ENCODE measurements at regions not wholly inside any gene's neighbourhood (a gene's known extent, or its start where the extent isn't known, plus 50 kb on each side); places are given as distances from the start of the nearest gene placed in this dataset.

- H3K18ac ChIP-seq (ENCODE audit: low read depth in 1 of 2, low read length in 2 of 2) = no peak overlapping the region
- no peaks in the 10 kb centered on the region for H3K79me1 ChIP-seq (replicated peaks; ENCODE audit: low read length, poor library complexity, severe bottlenecking)
- no peak overlapping the region for H3K4me3 ChIP-seq (ENCODE audit: insufficient read depth in 1 of 2, low read depth in 1 of 2, low read length in 2 of 2)
- 71% methylated on average over 4 of the region's 4 CpGs for WGBS
- H2AK5ac ChIP-seq (ENCODE audit: low read length, severe bottlenecking) = no peak overlapping the region
- no peak overlapping the region for H2AFZ ChIP-seq (ENCODE audit: low read depth, low read length)
- no peak overlapping the region for H4K8ac ChIP-seq (ENCODE audit: low read length)
- no peak overlapping the region for H2BK5ac ChIP-seq (ENCODE audit: low read depth, low read length, poor library complexity, severe bottlenecking)
- no peak for DNase-seq
- no peak overlapping the region for H3K9ac ChIP-seq (ENCODE audit: low read length)
- H3K4ac ChIP-seq (ENCODE audit: low read depth in 1 of 2, low read length in 2 of 2) = no peak overlapping the region
- H3K9me3 ChIP-seq (ENCODE audit: control insufficient read depth, low read length) = peaks cover 9% of the 10 kb centered on the region
- H2BK12ac ChIP-seq (ENCODE audit: low read length in 2 of 2) = no peak overlapping the region
- no peak overlapping the region for H2BK120ac ChIP-seq (ENCODE audit: low read depth, low read length)
- H3K27me3 ChIP-seq (ENCODE audit: control insufficient read depth in 1 of 2, insufficient read depth in 1 of 2, low read length in 2 of 2) = no peaks in the 10 kb centered on the region
- H2BK15ac ChIP-seq (ENCODE audit: low read depth, poor library complexity, severe bottlenecking) = no peak overlapping the region
- no peak overlapping the region for H3K14ac ChIP-seq (ENCODE audit: low read length in 2 of 2)
- H3K36me3 ChIP-seq (ENCODE audit: control insufficient read depth in 1 of 2, insufficient read depth in 2 of 2, low read depth in 1 of 2, low read length in 2 of 2) = no peaks in the 10 kb centered on the region
- no peak overlapping the region for H3K27ac ChIP-seq (ENCODE audit: low read length, poor library complexity, severe bottlenecking)
- H4K91ac ChIP-seq (ENCODE audit: low read length) = no peak overlapping the region
- H3K4me1 ChIP-seq (ENCODE audit: control insufficient read depth, insufficient read depth, low read depth, low read length) = no peaks in the 10 kb centered on the region
- H3K4me2 ChIP-seq (ENCODE audit: low read length, poor library complexity, severe bottlenecking) = no peak overlapping the region
- H3K23ac ChIP-seq (ENCODE audit: low read length in 2 of 2) = no peak overlapping the region
Observed at GRCh38 chr1:104593413-104594187, 843.9 kb downstream of the AMY1C start.

GRCh38 chr1:104617474-104617873, 867.8 kb downstream of the AMY1C start:
- Histone ChIP-seq H3K27me3 (ENCODE audit: control insufficient read depth in 1 of 2, insufficient read depth in 1 of 2, low read length in 2 of 2) (no peaks in the 10 kb centered on the region), H2BK5ac (ENCODE audit: low read depth, low read length, poor library complexity, severe bottlenecking) (no peak overlapping the region), H2BK120ac (ENCODE audit: low read depth, low read length) (no peak overlapping the region), H3K79me1 (replicated peaks; ENCODE audit: low read length, poor library complexity, severe bottlenecking) (no peaks in the 10 kb centered on the region), H3K14ac (ENCODE audit: low read length in 2 of 2) (no peak overlapping the region), H3K9me3 (ENCODE audit: control insufficient read depth, low read length) (peaks cover 46% of the 10 kb centered on the region), H3K9ac (ENCODE audit: low read length) (no peak overlapping the region), H2BK15ac (ENCODE audit: low read depth, poor library complexity, severe bottlenecking) (no peak overlapping the region), H2AFZ (ENCODE audit: low read depth, low read length) (no peak overlapping the region), H3K4me3 (ENCODE audit: insufficient read depth in 1 of 2, low read depth in 1 of 2, low read length in 2 of 2) (no peak overlapping the region), H3K18ac (ENCODE audit: low read depth in 1 of 2, low read length in 2 of 2) (no peak overlapping the region), H3K4me2 (ENCODE audit: low read length, poor library complexity, severe bottlenecking) (no peak overlapping the region), H3K4me1 (ENCODE audit: control insufficient read depth, insufficient read depth, low read depth, low read length) (no peaks in the 10 kb centered on the region), H2AK5ac (ENCODE audit: low read length, severe bottlenecking) (no peak overlapping the region), H3K23ac (ENCODE audit: low read length in 2 of 2) (no peak overlapping the region), H3K36me3 (ENCODE audit: control insufficient read depth in 1 of 2, insufficient read depth in 2 of 2, low read depth in 1 of 2, low read length in 2 of 2) (no peaks in the 10 kb centered on the region), H4K8ac (ENCODE audit: low read length) (no peak overlapping the region), H4K91ac (ENCODE audit: low read length) (no peak overlapping the region), H2BK12ac (ENCODE audit: low read length in 2 of 2) (no peak overlapping the region), H3K4ac (ENCODE audit: low read depth in 1 of 2, low read length in 2 of 2) (no peak overlapping the region), H3K27ac (ENCODE audit: low read length, poor library complexity, severe bottlenecking) (no peak overlapping the region)
- 90% methylated on average over 4 of the region's 5 CpGs for WGBS
- DNase-seq = no peak

GRCh38 chr1:104621221-104621620, 871.5 kb downstream of the AMY1C start:
- Histone ChIP-seq H2BK15ac (ENCODE audit: low read depth, poor library complexity, severe bottlenecking) (no peak overlapping the region), H4K91ac (ENCODE audit: low read length) (no peak overlapping the region), H2BK12ac (ENCODE audit: low read length in 2 of 2) (no peak overlapping the region), H3K27me3 (ENCODE audit: control insufficient read depth in 1 of 2, insufficient read depth in 1 of 2, low read length in 2 of 2) (no peaks in the 10 kb centered on the region), H2AFZ (ENCODE audit: low read depth, low read length) (no peak overlapping the region), H3K36me3 (ENCODE audit: control insufficient read depth in 1 of 2, insufficient read depth in 2 of 2, low read depth in 1 of 2, low read length in 2 of 2) (no peaks in the 10 kb centered on the region), H3K18ac (ENCODE audit: low read depth in 1 of 2, low read length in 2 of 2) (no peak overlapping the region), H3K23ac (ENCODE audit: low read length in 2 of 2) (no peak overlapping the region), H4K8ac (ENCODE audit: low read length) (no peak overlapping the region), H3K4ac (ENCODE audit: low read depth in 1 of 2, low read length in 2 of 2) (no peak overlapping the region), H3K27ac (ENCODE audit: low read length, poor library complexity, severe bottlenecking) (no peak overlapping the region), H2BK120ac (ENCODE audit: low read depth, low read length) (no peak overlapping the region), H3K4me2 (ENCODE audit: low read length, poor library complexity, severe bottlenecking) (no peak overlapping the region), H3K4me3 (ENCODE audit: insufficient read depth in 1 of 2, low read depth in 1 of 2, low read length in 2 of 2) (no peak overlapping the region), H2BK5ac (ENCODE audit: low read depth, low read length, poor library complexity, severe bottlenecking) (no peak overlapping the region), H2AK5ac (ENCODE audit: low read length, severe bottlenecking) (no peak overlapping the region), H3K4me1 (ENCODE audit: control insufficient read depth, insufficient read depth, low read depth, low read length) (no peaks in the 10 kb centered on the region), H3K9me3 (ENCODE audit: control insufficient read depth, low read length) (peaks cover 31% of the 10 kb centered on the region), H3K9ac (ENCODE audit: low read length) (no peak overlapping the region), H3K14ac (ENCODE audit: low read length in 2 of 2) (no peak overlapping the region), H3K79me1 (replicated peaks; ENCODE audit: low read length, poor library complexity, severe bottlenecking) (no peaks in the 10 kb centered on the region)
- no peak for DNase-seq
- 43% methylated on average over 2 of the region's 2 CpGs for WGBS

GRCh38 chr1:104624538-104624937, 874.8 kb downstream of the AMY1C start:
- no peak overlapping the region for H3K9ac ChIP-seq (ENCODE audit: low read length)
- H2BK12ac ChIP-seq (ENCODE audit: low read length in 2 of 2) = no peak overlapping the region
- H3K79me1 ChIP-seq (replicated peaks; ENCODE audit: low read length, poor library complexity, severe bottlenecking) = no peaks in the 10 kb centered on the region
- H2AK5ac ChIP-seq (ENCODE audit: low read length, severe bottlenecking) = no peak overlapping the region
- H2BK5ac ChIP-seq (ENCODE audit: low read depth, low read length, poor library complexity, severe bottlenecking) = no peak overlapping the region
- no peak overlapping the region for H3K18ac ChIP-seq (ENCODE audit: low read depth in 1 of 2, low read length in 2 of 2)
- H3K4ac ChIP-seq (ENCODE audit: low read depth in 1 of 2, low read length in 2 of 2) = no peak overlapping the region
- no peak overlapping the region for H2AFZ ChIP-seq (ENCODE audit: low read depth, low read length)
- H3K36me3 ChIP-seq (ENCODE audit: control insufficient read depth in 1 of 2, insufficient read depth in 2 of 2, low read depth in 1 of 2, low read length in 2 of 2) = no peaks in the 10 kb centered on the region
- H3K9me3 ChIP-seq (ENCODE audit: control insufficient read depth, low read length) = peaks cover 10% of the 10 kb centered on the region
- H2BK120ac ChIP-seq (ENCODE audit: low read depth, low read length) = no peak overlapping the region
- no peak overlapping the region for H4K91ac ChIP-seq (ENCODE audit: low read length)
- no peak overlapping the region for H4K8ac ChIP-seq (ENCODE audit: low read length)
- H3K4me1 ChIP-seq (ENCODE audit: control insufficient read depth, insufficient read depth, low read depth, low read length) = no peaks in the 10 kb centered on the region
- WGBS = no CpG with 5 or more reads among the region's 1 CpG
- no peak for DNase-seq
- no peak overlapping the region for H3K4me3 ChIP-seq (ENCODE audit: insufficient read depth in 1 of 2, low read depth in 1 of 2, low read length in 2 of 2)
- H3K27ac ChIP-seq (ENCODE audit: low read length, poor library complexity, severe bottlenecking) = no peak overlapping the region
- H3K23ac ChIP-seq (ENCODE audit: low read length in 2 of 2) = no peak overlapping the region
- H2BK15ac ChIP-seq (ENCODE audit: low read depth, poor library complexity, severe bottlenecking) = no peak overlapping the region
- no peak overlapping the region for H3K14ac ChIP-seq (ENCODE audit: low read length in 2 of 2)
- no peaks in the 10 kb centered on the region for H3K27me3 ChIP-seq (ENCODE audit: control insufficient read depth in 1 of 2, insufficient read depth in 1 of 2, low read length in 2 of 2)
- H3K4me2 ChIP-seq (ENCODE audit: low read length, poor library complexity, severe bottlenecking) = no peak overlapping the region
